ENCODE measurements at regions not wholly inside any gene's neighbourhood (a gene's known extent, or its start where the extent isn't known, plus 50 kb on each side); places are given as distances from the start of the nearest gene placed in this dataset.

GRCh38 chr3:74564560-74564959, 49.9 kb downstream of the CNTN3 start:
- no peak for DNase-seq (ENCODE audit: low read depth)

GRCh38 chr3:74562558-74563269, 51.7 kb downstream of the CNTN3 start:
- DNase-seq (ENCODE audit: low read depth), result no peak

- peak; percentile 51 for DNase-seq (ENCODE audit: low read depth)
Measured at GRCh38 chr3:74561881-74562280, 52.6 kb downstream of the CNTN3 start.

- DNase-seq (ENCODE audit: low read depth), result no peak
Measured at GRCh38 chr3:74559261-74559660, 55.2 kb downstream of the CNTN3 start.

- DNase-seq (ENCODE audit: low read depth), result no peak
Measured at GRCh38 chr3:74550686-74551085, 63.8 kb downstream of the CNTN3 start.

- no peak for DNase-seq (ENCODE audit: low read depth)
Measured at GRCh38 chr3:74546426-74546825, 68.0 kb downstream of the CNTN3 start.

GRCh38 chr3:74542441-74542840, 72.0 kb downstream of the CNTN3 start:
- no peak for DNase-seq (ENCODE audit: low read depth)

GRCh38 chr3:74539876-74540275, 74.6 kb downstream of the CNTN3 start:
- DNase-seq (ENCODE audit: low read depth), result no peak

GRCh38 chr3:74538669-74539068, 75.8 kb downstream of the CNTN3 start:
- no peak for DNase-seq (ENCODE audit: low read depth)

GRCh38 chr3:74537857-74538256, 76.6 kb downstream of the CNTN3 start:
- no peak for DNase-seq (ENCODE audit: low read depth)

GRCh38 chr3:74537164-74537563, 77.3 kb downstream of the CNTN3 start:
- DNase-seq (ENCODE audit: low read depth), result peak; percentile 43

- DNase-seq (ENCODE audit: low read depth), result no peak
Measured at GRCh38 chr3:74535281-74535680, 79.2 kb downstream of the CNTN3 start.

GRCh38 chr3:74534611-74535010, 79.8 kb downstream of the CNTN3 start:
- no peak for DNase-seq (ENCODE audit: low read depth)

GRCh38 chr3:74532446-74532845, 82.0 kb downstream of the CNTN3 start:
- DNase-seq (ENCODE audit: low read depth), result peak; percentile 71

- no peak for DNase-seq (ENCODE audit: low read depth)
Measured at GRCh38 chr3:74531491-74531890, 83.0 kb downstream of the CNTN3 start.

GRCh38 chr3:74529145-74529544, 85.3 kb downstream of the CNTN3 start:
- DNase-seq (ENCODE audit: low read depth), result no peak

GRCh38 chr3:74527566-74527965, 86.9 kb downstream of the CNTN3 start:
- no peak for DNase-seq (ENCODE audit: low read depth)

- DNase-seq (ENCODE audit: low read depth), result no peak
Measured at GRCh38 chr3:74523811-74524210, 90.6 kb downstream of the CNTN3 start.

- DNase-seq (ENCODE audit: low read depth), result no peak
Measured at GRCh38 chr3:74520895-74521294, 93.6 kb downstream of the CNTN3 start.

GRCh38 chr3:74518610-74519009, 95.8 kb downstream of the CNTN3 start:
- DNase-seq (ENCODE audit: low read depth), result no peak

GRCh38 chr3:74516019-74516418, 98.4 kb downstream of the CNTN3 start:
- DNase-seq (ENCODE audit: low read depth), result no peak

- DNase-seq (ENCODE audit: low read depth), result no peak
Measured at GRCh38 chr3:74515451-74515850, 99.0 kb downstream of the CNTN3 start.

GRCh38 chr3:74511078-74511477, 103.4 kb downstream of the CNTN3 start:
- DNase-seq (ENCODE audit: low read depth), result no peak

GRCh38 chr3:74510261-74510818, 104.1 kb downstream of the CNTN3 start:
- no peak for DNase-seq (ENCODE audit: low read depth)

Measured in GM04503 (cell line).